ENCODE measurements at regions not wholly inside any gene's neighbourhood (a gene's known extent, or its start where the extent isn't known, plus 50 kb on each side); places are given as distances from the start of the nearest gene placed in this dataset.
"Not testable (repeated sequence)": the region's sequence is repeated elsewhere in the genome, so short reads cannot be mapped to it uniquely, and the experiment has no call there.

DNA sequence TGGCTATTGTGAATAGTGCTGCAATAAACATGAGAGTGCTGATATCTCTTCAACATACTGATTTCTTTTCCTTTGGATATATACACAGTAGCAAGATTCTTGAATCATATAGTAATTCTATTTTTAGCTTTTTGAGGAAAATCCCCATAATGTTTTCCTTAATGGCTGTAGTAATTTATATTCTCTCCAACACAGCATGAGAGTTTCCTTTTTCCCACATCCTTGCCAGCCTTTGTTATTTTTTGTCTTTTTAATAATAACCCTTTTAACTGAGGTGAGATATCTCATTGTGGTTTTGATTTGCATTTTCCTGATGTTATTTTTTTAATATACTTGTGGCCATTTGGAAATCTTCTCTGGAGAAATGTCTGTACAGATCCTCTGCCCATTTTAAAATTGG lies 132.6 kb downstream of the PRL start:
- no peak for DNase-seq

DNA sequence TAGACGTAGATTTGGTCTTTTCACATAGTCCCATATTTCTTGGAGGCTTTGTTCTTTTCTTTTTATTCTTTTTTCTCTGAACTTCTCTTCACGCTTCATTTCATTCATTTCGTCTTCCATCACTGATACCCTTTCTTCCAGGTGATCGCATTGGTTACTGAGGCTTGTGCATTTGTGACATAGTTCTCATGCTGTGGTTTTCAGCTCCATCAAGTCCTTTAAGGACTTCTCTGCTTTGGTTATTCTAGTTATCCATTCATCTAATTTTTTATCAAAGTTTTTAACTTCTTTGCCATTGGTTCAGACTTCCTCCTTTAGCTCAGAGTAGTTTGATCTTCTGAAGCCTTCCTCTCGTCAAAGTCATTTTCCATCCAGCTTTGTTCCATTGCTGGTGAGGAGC lies 125.8 kb downstream of the PRL start:
- not testable (repeated sequence) for DNase-seq

- not testable (repeated sequence) for DNase-seq
These were observed 125.0 kb downstream of the PRL start for GRCh38 chr6:22171885-22172284.

GRCh38 chr6:22173311-22173710 lies 123.5 kb downstream of the PRL start:
- DNase-seq: no peak

GRCh38 chr6:22180250-22180649 lies 116.6 kb downstream of the PRL start:
- not testable (repeated sequence) for DNase-seq

DNA sequence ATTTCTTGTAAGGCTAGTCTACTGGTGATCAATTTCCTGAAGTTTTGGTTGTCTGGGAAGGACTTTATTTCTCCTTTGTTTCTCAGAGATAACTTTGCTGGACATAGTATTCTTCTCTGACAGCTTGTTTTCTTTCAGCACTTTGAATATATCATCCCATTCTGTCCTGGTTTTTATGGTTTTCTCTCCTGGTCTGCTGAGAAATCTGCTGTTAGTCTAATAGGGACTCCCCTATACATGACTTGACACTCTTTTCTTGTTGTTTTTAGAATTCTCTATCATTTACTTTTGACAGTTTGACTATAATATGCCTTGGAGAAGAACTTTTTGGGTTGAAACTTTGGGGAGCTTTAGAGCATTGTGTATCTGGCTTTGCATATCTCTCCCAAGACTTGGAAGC lies 112.5 kb downstream of the PRL start:
- no peak for DNase-seq

- no peak for DNase-seq
These were observed 106.9 kb downstream of the PRL start for GRCh38 chr6:22189946-22190345.

DNA sequence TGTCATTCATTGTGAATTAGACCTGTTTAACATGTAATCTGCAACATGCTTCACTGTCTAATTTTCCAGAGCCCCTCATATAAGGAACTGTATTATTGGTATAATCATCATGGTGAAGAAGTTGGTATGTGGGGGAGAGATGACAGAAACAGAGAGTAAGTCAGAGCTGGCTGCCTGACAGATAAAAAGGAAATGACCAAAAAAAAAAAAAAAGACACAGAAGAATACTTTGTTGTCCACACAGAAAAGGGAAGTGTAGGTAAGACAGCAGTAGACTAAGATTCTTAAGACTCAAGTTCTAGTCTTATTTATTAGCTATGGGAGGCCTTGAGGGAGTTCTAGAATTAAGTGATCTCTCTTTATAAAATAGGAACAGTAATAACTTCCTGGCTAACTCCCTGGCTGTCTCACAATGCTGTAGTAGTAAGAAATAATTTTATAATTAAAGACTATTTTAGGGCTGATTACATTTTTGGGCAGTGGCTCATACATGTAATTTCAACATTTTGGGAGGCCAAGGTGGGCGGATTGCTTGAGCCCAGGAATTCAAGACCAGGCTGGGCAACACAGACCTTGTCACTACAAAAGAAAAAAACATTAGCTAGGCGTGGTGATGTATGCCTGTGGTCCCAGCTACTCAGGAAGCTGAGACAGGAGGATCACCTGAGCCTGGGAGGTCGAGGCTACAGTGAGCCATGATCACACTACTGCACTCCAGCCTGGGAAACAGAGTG lies 102.5 kb downstream of the PRL start:
- no peak for DNase-seq

DNA sequence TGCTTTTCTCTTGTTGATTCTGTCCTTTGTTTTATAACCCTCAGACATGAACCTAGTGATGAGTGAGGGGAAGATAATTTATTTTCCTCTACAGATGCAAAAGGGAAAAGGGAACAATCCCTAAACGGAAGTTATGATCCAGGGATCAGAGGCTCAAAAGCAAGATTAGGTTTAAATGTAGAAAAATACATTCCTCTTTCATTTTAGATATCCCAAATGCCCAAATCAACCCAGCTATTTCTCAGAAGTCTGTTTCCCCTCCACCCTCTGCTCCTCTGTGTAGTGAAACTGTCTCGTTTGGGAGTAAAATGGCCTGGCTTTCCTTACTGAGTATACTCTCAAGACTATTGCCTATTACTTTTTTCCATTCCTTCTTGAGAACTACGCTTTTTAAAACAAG lies 97.1 kb downstream of the PRL start:
- no peak for DNase-seq

DNA sequence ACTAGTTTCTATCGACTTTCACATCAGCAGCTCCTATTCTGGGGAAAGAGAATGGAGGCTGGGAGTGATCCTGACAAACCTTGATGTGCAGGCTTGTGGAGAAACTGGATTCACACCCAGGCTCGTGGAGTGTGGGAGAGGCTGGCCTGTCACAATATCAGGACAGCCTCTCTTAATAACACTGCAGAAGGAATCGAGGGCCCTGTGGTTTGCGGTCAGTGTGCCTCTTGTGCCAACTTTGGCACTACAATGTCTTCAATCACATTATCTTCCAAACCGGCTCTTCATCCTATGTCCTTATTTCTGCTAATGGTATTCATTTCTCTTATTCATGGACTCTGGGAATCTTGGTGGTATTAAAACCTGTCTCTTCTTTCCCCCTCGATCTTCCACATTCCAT lies 92.7 kb downstream of the PRL start:
- no peak for DNase-seq

GRCh38 chr6:22205266-22205665 lies 91.6 kb downstream of the PRL start:
- DNase-seq: no peak

- no peak for DNase-seq
These were observed 90.7 kb downstream of the PRL start for GRCh38 chr6:22206106-22206505.

DNA sequence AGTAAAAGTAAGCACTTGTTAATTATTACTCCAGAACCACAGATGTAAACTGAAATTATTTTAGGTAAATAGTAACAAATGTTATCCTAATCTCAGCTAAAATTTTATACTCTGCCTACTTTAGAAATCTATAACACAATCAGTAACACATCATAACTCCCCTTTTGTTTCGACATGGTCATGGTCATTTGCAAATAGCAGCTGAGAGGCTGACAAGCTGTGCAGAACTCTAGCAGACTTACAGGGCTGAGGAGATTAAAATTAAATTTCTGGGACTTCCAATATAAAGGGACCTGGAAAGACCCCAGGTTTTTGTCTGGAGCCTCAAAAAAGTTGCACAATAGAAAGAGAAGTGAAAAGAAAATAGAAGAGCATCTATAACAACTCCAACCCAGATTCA lies 88.8 kb downstream of the PRL start:
- DNase-seq: no peak

DNA sequence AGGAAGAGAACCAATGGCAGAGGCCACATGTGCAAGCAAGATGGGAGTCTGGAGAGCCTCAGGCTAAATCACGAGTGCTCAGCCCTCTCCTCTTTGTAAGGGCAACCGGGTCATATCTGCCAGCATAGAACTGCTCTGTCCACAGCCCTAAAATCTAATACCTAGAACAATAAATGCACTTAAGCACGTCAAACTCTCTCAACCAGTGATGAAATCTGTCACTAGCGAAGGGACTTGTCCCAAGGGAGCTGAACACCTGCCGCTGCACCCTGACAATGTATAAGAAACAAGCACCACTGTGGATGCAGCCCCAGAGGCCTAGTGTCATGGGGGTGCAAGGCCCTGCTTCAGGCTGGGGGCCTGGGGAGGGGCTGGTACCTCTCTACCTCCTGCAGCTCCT lies 82.5 kb downstream of the PRL start:
- DNase-seq: no peak

GRCh38 chr6:22215474-22215873 lies 81.4 kb downstream of the PRL start:
- not testable (repeated sequence) for DNase-seq

DNA sequence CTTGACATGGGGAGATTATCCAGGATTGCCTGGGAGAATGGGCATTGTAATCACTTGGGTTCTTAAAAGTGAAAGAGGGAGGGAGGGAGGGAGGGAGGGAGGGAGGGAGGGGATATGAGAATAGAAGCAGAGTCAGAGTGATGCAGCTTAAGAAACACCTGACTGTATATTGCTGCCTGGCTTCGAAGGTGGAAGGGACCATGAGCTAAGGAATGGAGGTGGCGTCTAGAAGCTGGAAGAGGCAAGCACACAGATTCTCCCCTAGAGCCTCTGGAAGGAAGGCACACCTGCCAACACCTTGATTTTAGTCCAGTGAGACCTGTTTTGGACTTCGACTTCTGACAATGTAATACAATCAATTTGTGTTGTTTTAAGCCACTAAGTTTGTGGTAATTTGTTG lies 78.4 kb downstream of the PRL start:
- no peak for DNase-seq

DNA sequence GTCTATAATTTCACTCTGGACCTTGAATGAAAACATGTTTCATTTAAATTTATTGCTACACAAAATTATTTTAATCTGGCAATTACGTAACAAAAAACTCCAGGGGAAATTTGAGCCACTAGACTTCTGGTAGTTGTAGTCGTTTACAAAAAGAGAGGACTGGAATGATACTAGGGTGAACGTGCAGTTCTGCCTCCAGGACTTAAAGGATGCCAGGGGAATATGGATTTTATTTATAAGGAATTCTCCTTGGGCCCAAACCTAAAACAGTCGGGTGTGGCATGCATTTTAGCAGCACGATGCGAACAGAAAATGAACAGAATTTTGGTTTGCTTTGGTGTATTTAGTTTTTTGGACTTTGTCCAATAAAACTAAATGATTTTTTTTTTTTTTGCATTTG lies 76.9 kb downstream of the PRL start:
- DNase-seq: no peak

DNA sequence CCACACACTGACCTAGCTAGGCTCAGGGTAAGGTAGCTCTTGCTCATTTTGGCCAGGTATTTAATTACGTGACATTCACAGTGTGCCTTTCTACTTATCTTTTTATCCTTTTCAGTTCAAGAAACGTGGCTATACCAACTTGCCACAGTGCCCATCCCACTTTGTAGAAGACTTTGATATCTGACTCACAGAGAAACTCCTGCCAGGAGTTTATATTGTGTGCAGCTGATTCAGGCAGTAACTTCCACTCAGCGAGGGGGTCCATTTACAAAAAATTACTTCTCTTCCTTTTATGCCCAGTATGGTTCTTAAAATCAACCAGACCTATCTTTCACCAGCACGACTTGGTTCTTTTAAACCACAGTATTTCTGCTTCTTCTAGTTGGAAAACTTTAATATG lies 75.6 kb downstream of the PRL start:
- no peak for DNase-seq

DNA sequence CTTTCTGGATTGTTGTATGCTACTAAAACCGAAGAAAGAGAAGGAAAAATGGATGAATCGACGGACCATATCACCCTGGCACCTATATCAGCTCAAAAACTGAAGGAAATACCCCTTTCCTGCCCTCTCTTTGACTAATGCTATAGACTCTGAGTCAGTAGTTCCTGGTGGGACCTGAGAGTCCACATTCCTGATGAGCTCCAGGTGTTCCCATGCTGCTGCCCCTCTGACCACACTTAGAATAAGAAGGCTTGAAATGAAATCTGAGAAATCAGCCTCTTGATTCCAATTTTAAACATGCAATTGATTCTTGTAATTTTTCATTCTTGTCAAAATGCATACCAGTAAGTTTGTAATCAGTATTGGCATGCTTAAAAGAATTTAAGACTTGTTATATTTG lies 75.2 kb downstream of the PRL start:
- DNase-seq: no peak

DNA sequence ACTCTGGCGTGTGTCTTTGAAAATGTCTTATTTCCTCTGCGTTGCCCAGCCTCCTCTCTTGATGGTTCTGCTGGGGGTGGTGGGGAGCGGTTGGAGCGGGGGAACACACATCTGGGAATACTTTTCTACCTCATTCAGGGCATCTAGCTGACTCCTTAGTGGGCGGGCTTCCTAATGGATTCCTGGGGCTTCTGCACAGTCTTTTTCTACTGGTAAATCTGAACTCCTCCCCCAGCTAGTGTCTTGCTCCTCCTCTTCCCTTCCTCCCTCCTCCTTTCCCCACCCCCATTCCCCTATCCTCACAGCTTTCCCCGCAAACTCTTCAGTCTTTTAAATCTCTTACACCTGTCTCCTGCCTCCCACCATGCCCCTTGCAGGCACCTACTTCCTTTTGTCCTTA lies 74.4 kb downstream of the PRL start:
- no peak for DNase-seq

DNA sequence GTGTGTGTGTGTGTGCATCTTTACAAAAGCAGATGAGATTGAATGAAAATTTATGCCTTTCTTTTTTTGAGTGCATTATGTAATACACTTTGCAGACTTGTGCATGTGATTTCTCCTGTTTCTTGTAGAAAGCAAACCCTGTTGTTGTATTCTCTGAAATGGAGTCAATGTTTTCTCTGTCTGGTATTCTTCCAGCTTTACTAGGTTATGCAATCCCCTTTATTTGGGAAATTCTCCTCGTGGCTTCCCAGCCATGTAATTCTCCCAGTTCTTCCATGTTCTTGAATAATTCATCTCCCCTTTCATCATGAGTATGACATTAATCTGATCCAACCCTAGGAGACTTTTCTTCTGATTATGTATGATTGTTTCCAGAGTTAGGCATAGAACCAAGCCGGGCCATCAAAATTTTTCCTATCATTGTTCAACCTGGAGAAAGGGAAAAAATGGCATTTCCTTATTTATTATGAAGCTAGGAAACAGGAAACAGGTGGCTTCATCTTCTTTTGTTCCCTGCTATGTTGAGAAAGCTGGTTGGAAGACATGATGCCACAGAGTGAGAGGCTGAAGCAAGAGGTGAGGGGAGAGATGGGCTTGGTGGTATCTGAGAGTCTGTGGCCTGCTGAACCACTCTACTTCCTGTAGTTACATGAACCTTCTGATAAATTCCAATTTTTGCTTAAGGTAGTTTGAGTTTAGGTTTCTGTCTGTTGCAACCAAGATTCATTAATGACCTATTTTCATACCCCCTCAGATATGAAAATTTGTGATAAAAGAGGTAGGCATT lies 68.8 kb downstream of the PRL start:
- no peak for DNase-seq

GRCh38 chr6:22231050-22231449 lies 65.8 kb downstream of the PRL start:
- DNase-seq: no peak

DNA sequence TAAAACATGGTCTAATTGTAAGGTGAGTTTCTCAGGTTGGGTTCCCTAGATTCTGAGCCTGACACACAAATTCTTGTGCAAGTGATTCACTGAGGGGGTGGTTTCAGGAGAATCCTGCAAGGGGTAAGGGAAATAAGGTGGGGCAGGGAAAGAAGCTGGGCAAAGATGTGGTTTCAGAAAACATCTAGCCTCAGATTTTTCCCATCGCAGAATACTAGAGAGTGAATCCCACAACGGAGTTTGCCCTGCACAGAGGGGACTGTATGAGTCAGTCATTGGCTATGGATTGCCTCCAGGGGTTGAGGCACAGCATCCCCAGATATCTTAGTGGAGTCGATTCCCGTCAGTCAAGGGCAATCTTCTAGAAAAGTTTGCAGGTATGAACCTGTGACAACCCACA lies 65.2 kb downstream of the PRL start:
- DNase-seq: no peak

- no peak for DNase-seq
These were observed 60.0 kb downstream of the PRL start for GRCh38 chr6:22236626-22237414.

All from GOT3 (cell line).